Kidney glomerular epithelial cell (primary cell): ENCODE measurements at regions not wholly inside any gene's neighbourhood (a gene's known extent, or its start where the extent isn't known, plus 50 kb on each side); places are given as distances from the start of the nearest gene placed in this dataset.

ENCODE experiments used
- DNase-seq: peaks from one replicate; lab custom pipeline; 2025; lab: John Stamatoyannopoulos, UW

GRCh38 chr11:111137846-111138245 lies 107.7 kb upstream of the POU2AF2 start:
- DNase-seq = no peak

- DNase-seq = no peak
Measured at GRCh38 chr11:111135778-111136570, 109.6 kb upstream of the POU2AF2 start.

GRCh38 chr11:111135101-111135500 lies 110.4 kb upstream of the POU2AF2 start:
- no peak for DNase-seq

DNA sequence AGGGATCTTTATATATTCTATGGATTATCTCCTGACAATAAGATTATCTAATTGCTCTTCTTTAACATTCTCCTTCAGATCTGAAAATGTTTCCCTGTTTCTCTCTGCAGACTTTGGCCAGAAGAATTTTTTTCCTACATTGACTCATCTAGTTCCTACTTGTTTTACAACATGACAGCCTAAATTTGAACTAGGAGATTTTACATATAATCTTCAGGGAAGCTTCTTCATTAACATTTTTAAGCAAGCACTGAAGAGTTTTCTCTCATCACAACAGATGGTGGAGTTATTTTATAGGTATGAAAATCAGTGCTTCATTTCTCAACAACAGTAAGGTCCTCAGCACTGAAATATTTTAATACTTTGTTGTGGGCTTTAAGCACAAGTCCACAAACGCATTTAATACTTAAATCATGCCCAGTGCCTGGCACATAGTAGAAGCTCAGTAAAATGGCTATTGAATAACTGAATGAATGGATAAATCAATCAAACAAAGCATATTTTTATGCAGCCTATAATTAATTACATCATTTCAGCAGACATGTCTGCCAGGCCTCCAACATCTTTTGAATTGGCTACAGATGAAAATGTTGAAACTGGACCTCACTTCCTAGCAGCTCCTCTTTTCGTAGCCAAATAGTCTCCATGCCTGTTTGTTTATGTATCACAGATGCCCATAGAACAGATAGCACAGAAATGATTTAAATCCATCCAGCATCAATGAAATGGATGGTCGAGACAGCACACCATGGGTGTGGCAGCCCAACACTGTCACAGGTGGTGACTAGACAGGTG lies 117.3 kb upstream of the POU2AF2 start:
- DNase-seq = no peak

- no peak for DNase-seq
Measured at GRCh38 chr11:111124724-111125123, 120.8 kb upstream of the POU2AF2 start.

- no peak for DNase-seq
Measured at GRCh38 chr11:111123463-111124398, 121.8 kb upstream of the POU2AF2 start.

- DNase-seq = no peak
Measured at GRCh38 chr11:111120696-111121302, 124.7 kb upstream of the POU2AF2 start.

- no peak for DNase-seq
Measured at GRCh38 chr11:111120161-111120560, 125.4 kb upstream of the POU2AF2 start.

DNA sequence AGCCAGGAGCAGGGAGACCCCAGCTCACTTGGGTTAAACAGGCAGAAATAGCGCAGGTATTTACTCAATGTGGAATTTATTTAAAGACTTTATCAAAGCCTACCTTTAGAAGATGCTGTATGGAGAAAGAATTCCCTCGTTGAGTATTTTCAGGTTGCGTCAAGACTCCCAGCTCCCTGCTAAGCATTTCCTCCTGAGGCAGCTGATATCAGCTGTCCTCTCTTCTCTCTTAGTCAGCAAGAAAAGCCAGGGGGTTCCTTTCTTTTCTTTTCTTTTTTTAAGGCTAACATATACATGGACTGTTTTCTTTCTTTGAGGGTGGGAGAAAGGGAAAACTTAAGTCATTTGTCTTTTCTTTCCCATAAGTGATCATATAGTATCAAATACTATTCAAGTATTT lies 125.8 kb upstream of the POU2AF2 start:
- DNase-seq = no peak

- no peak for DNase-seq
Measured at GRCh38 chr11:111115890-111116289, 129.6 kb upstream of the POU2AF2 start.

DNA sequence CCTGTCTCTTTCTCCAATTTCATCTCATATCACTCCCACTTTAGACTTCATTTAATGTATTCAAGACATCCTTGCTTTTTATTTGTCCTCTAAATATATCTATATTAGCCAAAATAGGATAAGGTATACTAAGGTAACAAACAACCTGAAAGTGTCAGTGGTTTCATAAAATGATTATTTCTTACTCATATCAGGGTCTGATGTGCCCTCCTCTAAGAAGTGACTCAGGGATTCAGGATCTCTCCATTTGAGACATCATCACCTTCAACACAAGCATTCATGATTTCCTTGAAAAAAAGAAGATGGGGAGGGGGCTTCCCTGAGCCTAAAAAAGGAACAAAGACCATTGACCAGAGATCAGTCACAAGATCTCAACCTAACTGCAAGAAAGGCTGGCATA lies 131.4 kb upstream of the POU2AF2 start:
- no peak for DNase-seq

- DNase-seq = no peak
Measured at GRCh38 chr11:111112614-111113013, 132.9 kb upstream of the POU2AF2 start.

GRCh38 chr11:111107501-111107900 lies 138.0 kb upstream of the POU2AF2 start:
- no peak for DNase-seq

GRCh38 chr11:111106641-111107040 lies 138.9 kb upstream of the POU2AF2 start:
- no peak for DNase-seq

DNA sequence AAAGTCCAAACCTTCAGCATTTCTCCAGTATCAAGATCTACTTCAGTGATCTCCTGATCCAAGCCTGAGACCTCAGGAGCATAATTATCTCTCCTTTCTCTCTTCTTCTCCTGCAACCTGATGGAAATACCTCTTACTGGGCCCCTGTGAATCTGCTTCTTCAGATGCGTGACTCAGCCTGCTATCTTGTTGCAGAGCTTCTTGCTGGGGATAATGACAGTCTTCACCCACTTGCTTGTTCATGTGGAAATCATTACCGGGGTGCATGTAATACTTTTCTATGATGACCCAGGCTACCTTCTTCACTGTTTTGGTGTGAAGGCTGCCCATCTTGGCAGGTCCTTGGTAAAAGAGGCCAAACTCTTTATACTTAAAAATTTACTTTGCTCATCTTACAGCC lies 140.0 kb upstream of the POU2AF2 start:
- DNase-seq = no peak

DNA sequence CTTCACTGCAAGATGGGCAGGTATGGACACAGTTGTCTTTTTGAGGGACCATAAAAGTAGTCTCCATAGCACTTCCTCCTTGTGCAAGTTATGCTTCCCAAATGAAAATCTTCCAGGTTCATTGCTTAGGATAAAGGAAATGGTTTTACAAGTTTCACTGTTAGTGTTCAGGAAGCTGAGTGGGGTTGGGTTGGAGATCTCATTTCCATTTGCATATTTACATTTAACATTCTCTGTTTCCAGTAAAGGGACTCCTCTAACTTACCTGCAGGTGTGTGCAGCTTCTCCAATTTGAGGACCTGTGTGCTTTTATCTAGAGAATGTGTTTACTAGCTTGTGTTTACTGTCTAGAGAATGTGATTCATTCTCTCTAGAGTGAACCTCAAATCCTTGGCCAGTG lies 141.3 kb upstream of the POU2AF2 start:
- no peak for DNase-seq

DNA sequence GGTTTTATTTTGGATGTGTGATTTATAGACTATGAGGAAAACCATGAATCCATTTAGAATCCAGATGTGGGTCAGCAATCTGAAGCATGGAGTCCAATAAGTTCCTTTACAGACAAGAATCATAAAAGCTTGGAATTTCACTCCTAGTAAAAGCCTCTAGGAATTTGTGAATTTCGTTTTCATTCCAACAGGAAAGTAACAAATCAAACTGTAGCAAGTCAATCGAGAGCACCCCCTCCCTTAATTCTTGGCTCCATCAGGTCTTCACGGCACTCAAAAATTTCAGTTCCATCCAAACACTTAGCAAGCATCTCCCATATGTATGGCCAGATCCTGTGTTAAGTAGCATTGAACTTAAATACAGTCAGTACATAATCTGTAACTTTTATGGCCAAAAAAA lies 143.6 kb upstream of the POU2AF2 start:
- DNase-seq = no peak

GRCh38 chr11:111099028-111099713 lies 146.4 kb upstream of the POU2AF2 start:
- no peak for DNase-seq

- DNase-seq = no peak
Measured at GRCh38 chr11:111098091-111098490, 147.4 kb upstream of the POU2AF2 start.

DNA sequence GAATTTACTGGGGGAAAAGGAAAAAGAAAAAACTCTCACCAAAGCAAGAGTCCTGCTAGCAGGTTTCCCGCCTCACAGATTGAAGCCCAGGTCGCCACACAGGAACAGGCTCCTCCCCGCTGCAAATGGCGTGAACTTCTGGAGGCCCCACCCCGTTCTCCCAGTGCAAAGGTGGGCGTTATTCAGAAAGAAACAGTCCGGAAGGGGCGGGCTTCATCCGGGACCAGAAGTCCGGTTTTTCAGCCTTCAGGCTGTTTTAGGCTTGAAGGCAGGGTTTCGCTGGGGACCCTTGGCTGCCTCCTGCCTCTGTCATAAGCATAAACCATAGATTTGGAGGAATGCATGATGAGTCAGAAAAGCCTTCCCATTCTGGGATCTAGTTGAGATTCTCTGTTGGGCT lies 148.3 kb upstream of the POU2AF2 start:
- DNase-seq = no peak

GRCh38 chr11:111095327-111095726 lies 150.2 kb upstream of the POU2AF2 start:
- DNase-seq = no peak
